SK-MEL-5 (cell line): ENCODE measurements at regions not wholly inside any gene's neighbourhood (a gene's known extent, or its start where the extent isn't known, plus 50 kb on each side); places are given as distances from the start of the nearest gene placed in this dataset.
A peak's percentile ranks its signal among the peaks of the same experiment; 100 is the strongest.

Experiments used
- DNase-seq: peaks from one replicate; pipeline ENCODE4 v3.0.0-alpha.2; 2016; ENCODE audit warnings: low read depth, low spot score
- in situ Hi-C: cut with HindIII; loops from 2 replicates; pipeline ENCODE4 v1.10.0; 2016; ENCODE audit warnings: low sequenced_read_pairs, high pct_unique_total_duplicates, low pct_unique_long_range_greater_than_20kb

DNA sequence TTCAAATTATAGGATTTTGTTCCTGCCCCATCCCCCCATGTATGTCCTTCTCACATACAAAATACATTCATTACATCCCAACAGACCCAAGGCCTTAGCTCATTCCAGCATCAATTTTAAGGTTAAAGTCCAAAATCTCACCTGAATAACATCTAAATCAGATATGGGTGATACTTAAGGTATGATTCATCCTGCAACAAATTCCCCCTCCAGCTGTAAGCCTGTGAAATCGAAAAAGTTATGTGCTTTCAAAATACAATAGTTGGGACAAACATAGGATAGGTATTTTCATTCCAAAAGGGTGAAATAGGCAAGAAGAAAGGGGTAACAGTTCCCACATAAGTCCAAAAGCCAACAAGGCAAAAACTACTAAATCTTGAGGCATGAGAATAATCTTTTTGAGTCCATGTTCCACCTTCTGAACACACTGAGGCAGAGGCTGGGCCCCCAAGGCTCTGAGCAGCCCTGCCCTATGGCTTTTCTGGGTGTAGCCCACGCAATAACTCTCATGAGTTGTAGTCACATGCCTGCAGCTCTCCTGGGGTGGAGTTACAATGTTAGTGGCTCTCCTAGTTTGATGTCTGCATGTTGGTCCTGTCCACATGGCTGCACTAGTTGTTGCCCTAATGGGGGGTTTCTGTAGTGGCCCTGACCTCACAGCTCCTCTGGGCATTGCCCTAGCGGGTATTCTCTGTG lies 243.9 kb upstream of the SMARCA2 start:
- no peak for DNase-seq
- in situ Hi-C loops = no loop called here

- in situ Hi-C loops = no loop called here
Observed at GRCh38 chr9:1775230-1775629, 239.9 kb upstream of the SMARCA2 start.

DNA sequence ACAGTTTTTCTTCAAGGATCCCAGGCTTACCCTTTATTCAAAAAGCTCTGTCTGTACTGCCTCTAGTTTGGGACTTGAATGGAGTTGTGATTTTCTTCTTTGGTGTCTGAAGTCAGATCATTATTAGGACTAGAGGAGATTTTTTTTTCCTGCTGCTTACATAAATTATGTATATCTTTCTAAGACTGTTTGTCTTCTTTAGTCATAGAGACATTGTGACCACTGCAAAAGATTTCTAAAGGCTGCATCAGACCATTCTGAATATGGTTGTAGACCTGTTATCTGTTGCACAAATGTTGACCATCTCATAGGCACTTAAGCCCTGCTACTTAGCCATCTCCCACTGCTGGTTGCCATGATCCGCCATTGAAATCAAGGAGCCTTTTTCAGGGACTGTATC lies 238.5 kb upstream of the SMARCA2 start:
- in situ Hi-C loops = no loop called here
- no peak for DNase-seq

More at GRCh38 chr9:1775230-1775629, 239.9 kb upstream of the SMARCA2 start:
- no peak for DNase-seq

- no peak for DNase-seq
- in situ Hi-C loops = no loop called here
Observed at GRCh38 chr9:1791191-1791590, 224.0 kb upstream of the SMARCA2 start.

GRCh38 chr9:1794547-1795270 lies 220.4 kb upstream of the SMARCA2 start:
- in situ Hi-C loops = no loop called here
- no peak for DNase-seq

- in situ Hi-C loops = no loop called here
- DNase-seq = no peak
Observed at GRCh38 chr9:1804128-1804865, 210.8 kb upstream of the SMARCA2 start.

- in situ Hi-C loops = no loop called here
Observed at GRCh38 chr9:1829719-1830118, 185.4 kb upstream of the SMARCA2 start.

DNA sequence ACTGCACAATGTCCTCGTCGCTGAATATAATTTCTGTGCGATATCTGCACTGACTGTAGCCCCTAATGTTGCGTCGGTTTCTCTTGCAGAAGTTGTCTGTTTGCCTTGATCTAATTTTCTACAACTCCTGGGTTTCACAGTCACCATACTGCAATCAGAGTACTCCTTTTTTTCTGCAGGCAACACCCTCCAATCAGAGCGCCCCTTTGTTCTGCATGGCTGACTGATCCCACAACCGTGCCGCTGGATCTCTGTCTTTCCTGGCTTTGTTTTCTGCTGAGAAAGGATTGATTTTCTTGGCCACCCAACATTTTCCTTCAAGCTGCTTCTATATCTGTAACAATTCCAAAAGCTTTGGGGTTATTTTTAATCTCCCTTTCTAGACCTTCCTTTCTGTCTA lies 182.2 kb upstream of the SMARCA2 start:
- in situ Hi-C loops = no loop called here

More at GRCh38 chr9:1829719-1830118, 185.4 kb upstream of the SMARCA2 start:
- DNase-seq = no peak

GRCh38 chr9:1837453-1838084 lies 177.6 kb upstream of the SMARCA2 start:
- in situ Hi-C loops = no loop called here
- peak; percentile 69 for DNase-seq

More for the DNA sequence above, 182.2 kb upstream of the SMARCA2 start:
- no peak for DNase-seq

DNA sequence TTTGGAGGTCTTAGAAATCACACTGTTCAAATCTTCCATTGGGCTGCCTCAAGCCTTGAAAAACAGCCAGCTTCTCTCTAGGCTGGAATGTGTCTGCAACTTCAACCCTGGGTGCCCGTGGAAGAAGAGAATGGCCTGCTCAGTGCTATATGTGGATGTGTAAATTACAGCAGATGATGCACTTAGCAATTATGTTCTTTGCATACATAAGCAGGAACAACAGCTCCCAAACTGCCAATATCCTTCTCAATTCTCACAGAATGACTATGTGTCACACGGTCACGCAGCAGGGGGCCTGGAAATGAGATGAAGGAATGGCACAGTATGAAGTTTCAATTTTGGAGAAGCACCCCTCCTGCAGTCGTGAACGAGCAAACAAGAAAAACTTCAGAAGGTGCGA lies 175.2 kb upstream of the SMARCA2 start:
- in situ Hi-C loops = no loop called here
- DNase-seq = no peak

DNA sequence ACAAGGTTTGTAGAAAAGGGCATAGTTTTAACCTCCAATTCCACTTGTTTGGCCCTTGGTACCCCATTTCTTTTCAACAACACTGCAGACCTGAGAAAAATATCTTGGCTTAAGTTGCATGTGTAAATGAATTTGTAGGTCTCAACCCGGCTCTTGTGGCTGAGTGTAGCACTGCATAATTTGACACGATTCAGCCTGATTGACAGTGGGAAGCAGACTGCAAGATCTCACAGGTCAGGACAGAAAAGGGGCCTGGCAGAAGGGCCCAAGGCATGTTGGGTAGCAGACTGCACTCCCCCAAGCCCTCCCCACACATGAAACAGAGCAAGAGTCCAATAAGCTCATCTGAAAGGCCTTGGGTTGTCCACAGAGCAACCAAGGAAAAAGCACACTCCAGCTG lies 169.7 kb upstream of the SMARCA2 start:
- DNase-seq = no peak
- in situ Hi-C loops = no loop called here

- no peak for DNase-seq
- in situ Hi-C loops = no loop called here
Observed at GRCh38 chr9:1855726-1856125, 159.4 kb upstream of the SMARCA2 start.

- DNase-seq = no peak
- in situ Hi-C loops = no loop called here
Observed at GRCh38 chr9:1857808-1858207, 157.3 kb upstream of the SMARCA2 start.

- peak; percentile 62 for DNase-seq
- in situ Hi-C loops = no loop called here
Observed at GRCh38 chr9:1869843-1870242, 145.3 kb upstream of the SMARCA2 start.

- no peak for DNase-seq
- in situ Hi-C loops = no loop called here
Observed at GRCh38 chr9:1870915-1871314, 144.2 kb upstream of the SMARCA2 start.

- DNase-seq = peak; percentile 21
- in situ Hi-C loops = no loop called here
Observed at GRCh38 chr9:1871626-1872419, 143.3 kb upstream of the SMARCA2 start.

GRCh38 chr9:1875251-1875851 lies 139.8 kb upstream of the SMARCA2 start:
- in situ Hi-C loops = no loop called here
- no peak for DNase-seq
